GM12892 (cell line): ENCODE measurements at regions not wholly inside any gene's neighbourhood (a gene's known extent, or its start where the extent isn't known, plus 50 kb on each side); places are given as distances from the start of the nearest gene placed in this dataset.

Experiments
- DNase-seq: peaks from one replicate; pipeline ENCODE4 v3.0.0; 2011; ENCODE audit not compliant: insufficient read length
- FAIRE-seq: peaks from 2 replicates; lab custom pipeline; 2011; peaks lifted over from hg19 to GRCh38; lab: Jason Lieb, UNC
- POLR2A ChIP-seq: IDR thresholded peaks from 2 replicates; pipeline ENCODE4 v1.6.1; 2011; ENCODE audit warnings: low read depth, low read length, control low read depth
- POLR2AphosphoS5 ChIP-seq: IDR thresholded peaks from 2 replicates; pipeline ENCODE4 v1.6.1; 2011; ENCODE audit warnings: low read depth, low read length, control low read depth
- TAF1 ChIP-seq: IDR thresholded peaks from 2 replicates; pipeline ENCODE4 v1.6.1; 2011; ENCODE audit warnings: low read depth, mild to moderate bottlenecking, control low read depth, low read length, borderline replicate concordance

- DNase-seq (no peak), FAIRE-seq (no peak)
- TF ChIP-seq POLR2A (no peak), POLR2AphosphoS5 (no peak), TAF1 (no peak)
Observed at GRCh38 chr3:190252080-190252479, 70.2 kb downstream of the CLDN1 start.

- no peak for FAIRE-seq
- TF ChIP-seq POLR2A (no peak), POLR2AphosphoS5 (no peak), TAF1 (no peak)
Observed at GRCh38 chr3:190249414-190249813, 72.8 kb downstream of the CLDN1 start.

GRCh38 chr3:190242147-190242546 is 80.1 kb downstream of the CLDN1 start:
- TF ChIP-seq TAF1 (no peak), POLR2A (no peak), POLR2AphosphoS5 (no peak)
- DNase-seq, result no peak
- no peak for FAIRE-seq

More at GRCh38 chr3:190249414-190249813, 72.8 kb downstream of the CLDN1 start:
- no peak for DNase-seq

GRCh38 chr3:190239325-190239724 is 82.9 kb downstream of the CLDN1 start:
- FAIRE-seq, result no peak
- TF ChIP-seq POLR2A (no peak), TAF1 (no peak), POLR2AphosphoS5 (no peak)
- no peak for DNase-seq

- TF ChIP-seq TAF1, result no peak
- TF ChIP-seq POLR2AphosphoS5, result no peak
- TF ChIP-seq POLR2A, result no peak
- FAIRE-seq (no peak), DNase-seq (no peak)
Observed at GRCh38 chr3:190238871-190239270, 83.4 kb downstream of the CLDN1 start.

GRCh38 chr3:190234621-190235020 is 87.6 kb downstream of the CLDN1 start:
- FAIRE-seq (no peak), DNase-seq (no peak)
- TF ChIP-seq POLR2A, result no peak
- TF ChIP-seq TAF1, result no peak
- TF ChIP-seq POLR2AphosphoS5, result no peak

GRCh38 chr3:190229632-190230424 is 92.4 kb downstream of the CLDN1 start:
- DNase-seq, result no peak
- FAIRE-seq, result peak; percentile 65
- TF ChIP-seq POLR2A (no peak), POLR2AphosphoS5 (no peak), TAF1 (no peak)

GRCh38 chr3:190227064-190227463 is 95.2 kb downstream of the CLDN1 start:
- FAIRE-seq (no peak), DNase-seq (no peak)
- TF ChIP-seq TAF1 (no peak), POLR2AphosphoS5 (no peak), POLR2A (no peak)

- DNase-seq (no peak), FAIRE-seq (peak; percentile 74)
- no peak for TF ChIP-seq POLR2AphosphoS5
- TF ChIP-seq POLR2A, result no peak
- TF ChIP-seq TAF1, result no peak
Observed at GRCh38 chr3:190224863-190225692, 97.2 kb downstream of the CLDN1 start.

GRCh38 chr3:190224456-190224855 is 97.8 kb downstream of the CLDN1 start:
- FAIRE-seq, result no peak
- DNase-seq, result no peak
- TF ChIP-seq POLR2AphosphoS5, result no peak
- TF ChIP-seq POLR2A, result no peak
- no peak for TF ChIP-seq TAF1

- FAIRE-seq (no peak), DNase-seq (no peak)
- TF ChIP-seq TAF1 (no peak), POLR2AphosphoS5 (no peak)
Observed at GRCh38 chr3:190222916-190223315, 99.3 kb downstream of the CLDN1 start.
